Fibroblast of pulmonary artery (primary cell): ENCODE measurements at regions not wholly inside any gene's neighbourhood (a gene's known extent, or its start where the extent isn't known, plus 50 kb on each side); places are given as distances from the start of the nearest gene placed in this dataset.

Source experiments
- DNase-seq: peaks from one replicate; pipeline ENCODE4 v3.0.0-alpha.2; 2010; ENCODE audit warnings: low read depth
- H3K4me3 ChIP-seq: replicated peaks from 2 replicates; pipeline ENCODE4 v1.5.1; 2011; ENCODE audit warnings: low read depth, mild to moderate bottlenecking, control low read depth, low read length, moderate library complexity
- CTCF ChIP-seq: IDR thresholded peaks from 2 replicates; pipeline ENCODE4 v1.5.1; 2011; ENCODE audit warnings: mild to moderate bottlenecking, control low read depth, low read length, inconsistent platforms; ENCODE audit errors: missing control alignments

- no peak for TF ChIP-seq CTCF
- H3K4me3 ChIP-seq: no peak overlapping the region
- DNase-seq: no peak
These were observed 950.4 kb downstream of the EFNA5 start for GRCh38 chr5:106720367-106720766.

DNA sequence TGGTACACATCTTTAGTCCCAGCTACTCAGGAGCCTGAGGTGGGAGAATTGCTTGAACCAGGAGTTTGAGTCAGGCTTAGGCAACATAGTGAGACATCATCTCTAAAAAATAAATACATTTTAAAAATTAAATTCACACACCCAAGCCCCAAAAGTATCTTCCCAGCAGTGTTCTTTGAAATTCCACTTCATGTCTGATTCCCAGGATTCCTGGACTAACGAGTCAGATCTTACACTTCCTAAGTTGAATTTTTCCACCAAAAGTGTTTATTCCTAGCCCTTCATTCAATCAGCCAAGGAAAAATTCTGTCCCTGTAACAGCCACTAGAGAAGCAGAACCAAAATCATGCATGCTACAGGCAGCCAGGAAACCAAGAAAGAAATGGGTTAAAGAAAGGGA lies 970.9 kb downstream of the EFNA5 start:
- H3K4me3 ChIP-seq: no peak overlapping the region
- no peak for TF ChIP-seq CTCF
- DNase-seq: no peak

DNA sequence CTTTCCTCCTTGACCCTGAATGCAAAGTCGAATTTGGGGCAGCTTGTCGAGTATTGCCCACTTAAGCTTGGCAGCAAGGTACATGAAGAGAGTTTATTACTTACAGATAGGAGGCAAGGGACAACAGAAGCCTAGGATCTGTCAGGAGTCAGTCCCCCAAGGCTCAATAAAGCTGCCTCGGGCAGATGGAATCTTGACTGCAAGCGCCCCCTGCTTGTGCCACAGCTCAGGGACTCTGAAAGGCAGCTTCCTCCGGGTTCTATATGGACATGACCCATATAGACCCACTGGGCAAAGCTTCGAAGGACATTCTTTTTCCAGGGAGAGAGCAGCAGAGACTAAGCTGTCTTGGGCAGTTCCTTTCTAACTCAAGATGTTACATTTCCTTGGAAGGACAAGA lies 971.5 kb downstream of the EFNA5 start:
- no peak overlapping the region for H3K4me3 ChIP-seq
- TF ChIP-seq CTCF: no peak
- no peak for DNase-seq

DNA sequence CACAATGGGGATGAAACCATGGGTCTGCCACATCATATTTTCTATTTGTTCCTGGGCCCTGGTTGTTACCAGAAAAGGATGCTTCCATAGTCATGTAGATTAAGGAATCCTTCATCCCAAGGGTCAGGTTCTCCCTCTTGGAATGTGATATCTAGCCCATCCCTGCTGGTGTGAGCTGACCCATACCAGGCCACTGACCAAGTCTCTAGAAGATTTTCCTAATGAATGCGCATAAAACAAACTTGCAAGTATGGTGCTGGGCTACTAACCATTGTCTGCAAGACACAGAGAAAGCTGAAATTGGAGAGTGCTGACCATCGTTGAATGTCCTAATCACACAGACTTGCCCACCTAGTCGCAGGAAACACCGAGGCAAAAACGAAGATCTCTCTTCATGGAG lies 972.6 kb downstream of the EFNA5 start:
- TF ChIP-seq CTCF: no peak
- DNase-seq: no peak
- H3K4me3 ChIP-seq: no peak overlapping the region

GRCh38 chr5:106691701-106692100 lies 979.0 kb downstream of the EFNA5 start:
- no peak for TF ChIP-seq CTCF
- no peak overlapping the region for H3K4me3 ChIP-seq
- DNase-seq: no peak

DNA sequence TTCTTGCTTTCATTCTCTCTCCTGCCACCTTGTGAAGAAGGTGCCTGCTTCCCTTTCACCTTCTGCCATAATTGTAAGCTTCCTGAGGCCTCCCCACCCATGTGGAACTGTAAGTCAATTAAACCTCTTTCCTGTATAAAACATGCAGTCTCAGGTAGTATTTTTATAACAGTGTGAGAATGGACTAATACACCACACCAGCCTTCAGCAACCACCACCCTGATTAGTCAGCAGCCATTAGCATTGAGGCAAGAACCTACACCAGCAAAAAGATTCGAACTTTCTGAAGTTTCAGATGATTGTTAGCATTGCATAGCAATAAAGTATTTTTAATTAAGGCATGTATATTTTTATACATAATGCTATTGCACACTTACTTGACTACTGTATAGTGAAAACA lies 980.2 kb downstream of the EFNA5 start:
- DNase-seq: no peak

GRCh38 chr5:106680330-106680729 lies 990.4 kb downstream of the EFNA5 start:
- TF ChIP-seq CTCF: no peak
- H3K4me3 ChIP-seq: peak overlapping the region; percentile 25
- no peak for DNase-seq

More for the DNA sequence above, 980.2 kb downstream of the EFNA5 start:
- no peak overlapping the region for H3K4me3 ChIP-seq
- no peak for TF ChIP-seq CTCF
